H9 (cell line): ENCODE measurements at regions not wholly inside any gene's neighbourhood (a gene's known extent, or its start where the extent isn't known, plus 50 kb on each side); places are given as distances from the start of the nearest gene placed in this dataset.
"Not testable (repeated sequence)": the region's sequence is repeated elsewhere in the genome, so short reads cannot be mapped to it uniquely, and the experiment has no call there.

Experiments
- DNase-seq: peaks from one replicate; pipeline ENCODE4 v3.0.0-alpha.2; 2017
- H2AFZ ChIP-seq: one replicate; pipeline ENCODE4 v1.6.1; 2013; ENCODE audit warnings: mild to moderate bottlenecking, low read length, control low read depth, moderate library complexity
- H2AK5ac ChIP-seq: 2 replicates; pipeline ENCODE4 v1.6.1; 2013; ENCODE audit warnings: low read length, control low read depth, mixed read lengths; ENCODE audit not compliant: insufficient read length
- H2BK120ac ChIP-seq: one replicate; pipeline ENCODE4 v1.6.1; 2013; ENCODE audit warnings: low read depth, mild to moderate bottlenecking, low read length, control low read depth, inconsistent platforms; ENCODE audit not compliant: poor library complexity, severe bottlenecking
- H2BK12ac ChIP-seq: 2 replicates; pipeline ENCODE4 v1.6.1; 2013; ENCODE audit warnings: low read length, control low read depth, mixed read lengths, low read depth; ENCODE audit not compliant: insufficient read length
- H2BK15ac ChIP-seq: 2 replicates; pipeline ENCODE4 v1.6.1; 2013; ENCODE audit warnings: low read depth, low read length, control low read depth
- H2BK20ac ChIP-seq: one replicate; pipeline ENCODE4 v1.6.1; 2013; ENCODE audit warnings: low read depth, mild to moderate bottlenecking, low read length, control low read depth, inconsistent platforms; ENCODE audit not compliant: poor library complexity, severe bottlenecking
- H2BK5ac ChIP-seq: 2 replicates; pipeline ENCODE4 v1.6.1; 2013; ENCODE audit warnings: low read length, control low read depth, mixed read lengths; ENCODE audit not compliant: insufficient read length
- H3K14ac ChIP-seq: 2 replicates; pipeline ENCODE4 v1.6.1; 2013; ENCODE audit warnings: low read length, control low read depth; ENCODE audit not compliant: insufficient read depth
- H3K18ac ChIP-seq: 2 replicates; pipeline ENCODE4 v1.6.1; 2013; ENCODE audit warnings: low read depth, mild to moderate bottlenecking, mixed read lengths, low read length, control low read depth; ENCODE audit not compliant: insufficient read length
- H3K23ac ChIP-seq: 2 replicates; pipeline ENCODE4 v1.6.1; 2013; ENCODE audit warnings: low read length, control low read depth, mixed read lengths, low read depth; ENCODE audit not compliant: insufficient read length
- H3K23me2 ChIP-seq: 2 replicates; pipeline ENCODE4 v1.6.1; 2013; ENCODE audit warnings: low read depth, mild to moderate bottlenecking, mixed read lengths, low read length, control low read depth; ENCODE audit not compliant: insufficient read length, poor library complexity, severe bottlenecking
- H3K27ac ChIP-seq: 2 replicates; pipeline ENCODE4 v1.5.1; 2013; ENCODE audit warnings: low read length, control low read depth, mixed read lengths, low read depth; ENCODE audit not compliant: insufficient read length
- H3K27me3 ChIP-seq: 2 replicates; pipeline ENCODE4 v1.6.1; 2013; ENCODE audit warnings: low read length, control low read depth, inconsistent platforms; ENCODE audit not compliant: insufficient read depth
- H3K4ac ChIP-seq: 2 replicates; pipeline ENCODE4 v1.6.1; 2013; ENCODE audit warnings: low read depth, mild to moderate bottlenecking, control low read depth, inconsistent platforms, low read length, moderate library complexity
- H3K4me1 ChIP-seq: 2 replicates; pipeline ENCODE4 v1.6.1; 2013; ENCODE audit warnings: low read length, control low read depth, inconsistent platforms; ENCODE audit not compliant: insufficient read depth
- H3K4me2 ChIP-seq: 2 replicates; pipeline ENCODE4 v1.6.1; 2013; ENCODE audit warnings: low read length, control low read depth, mixed read lengths; ENCODE audit not compliant: insufficient read length, insufficient read depth
- H3K56ac ChIP-seq: 2 replicates; pipeline ENCODE4 v1.6.1; 2013; ENCODE audit warnings: low read depth, mild to moderate bottlenecking, mixed read lengths, low read length, control low read depth; ENCODE audit not compliant: insufficient read length
- H3K79me1 ChIP-seq: 2 replicates; pipeline ENCODE4 v1.6.1; 2013; ENCODE audit warnings: low read depth, mild to moderate bottlenecking, moderate library complexity, low read length, control low read depth, inconsistent platforms; ENCODE audit not compliant: insufficient read depth, poor library complexity, severe bottlenecking
- H3K79me2 ChIP-seq: 2 replicates; pipeline ENCODE4 v1.6.1; 2013; ENCODE audit warnings: low read length, control low read depth, inconsistent platforms; ENCODE audit not compliant: insufficient read depth
- H3K9ac ChIP-seq: 2 replicates; pipeline ENCODE4 v1.6.1; 2013; ENCODE audit warnings: low read length, control low read depth, mixed read lengths; ENCODE audit not compliant: insufficient read length; ENCODE audit errors: extremely low read depth
- H3K9me3 ChIP-seq: one replicate; pipeline ENCODE4 v1.6.1; 2013; ENCODE audit warnings: low read depth, low read length, inconsistent platforms; ENCODE audit not compliant: control insufficient read depth
- H3T11ph ChIP-seq: one replicate; pipeline ENCODE4 v1.6.1; 2013; ENCODE audit warnings: mild to moderate bottlenecking, low read length, control low read depth, inconsistent platforms
- H4K20me1 ChIP-seq: one replicate; pipeline ENCODE4 v1.6.1; 2013; ENCODE audit not compliant: control insufficient read depth, insufficient read length, insufficient read depth
- H4K5ac ChIP-seq: 2 replicates; pipeline ENCODE4 v1.6.1; 2013; ENCODE audit warnings: low read depth, mild to moderate bottlenecking, mixed read lengths, low read length, control low read depth; ENCODE audit not compliant: insufficient read length
- H4K8ac ChIP-seq: replicated peaks from 2 replicates; pipeline ENCODE4 v1.6.1; 2013; ENCODE audit warnings: low read length, control low read depth, mixed read lengths, low read depth; ENCODE audit not compliant: insufficient read length
- H4K91ac ChIP-seq: 2 replicates; pipeline ENCODE4 v1.6.1; 2013; ENCODE audit warnings: low read depth, mild to moderate bottlenecking, moderate library complexity, mixed read lengths, low read length, control low read depth; ENCODE audit not compliant: insufficient read length
- H3K27ac Mint-ChIP-seq, 3 experiments: 2 replicates in 2 of 3; 3 replicates in 1 of 3; pipeline ENCODE4 v1.8.0; 2020 to 2021; ENCODE audit warnings: mixed read lengths in 3 of 3, mild to moderate bottlenecking in 1 of 3, moderate library complexity in 1 of 3
- H3K27me3 Mint-ChIP-seq: 2 replicates; pipeline ENCODE4 v1.8.0; 2021; ENCODE audit warnings: low read depth, mild to moderate bottlenecking, moderate library complexity, mixed read lengths
- H3K36me3 Mint-ChIP-seq, 3 experiments: 2 replicates in 2 of 3; 3 replicates in 1 of 3; pipeline ENCODE4 v1.8.0; 2020 to 2021; ENCODE audit warnings: low read depth in 3 of 3, mixed read lengths in 3 of 3; ENCODE audit not compliant: insufficient read depth in 1 of 3
- H3K4me1 Mint-ChIP-seq, 2 experiments: 2 replicates each; pipeline ENCODE4 v1.8.0; 2020; ENCODE audit warnings: mixed read lengths in 2 of 2
- H3K4me3 Mint-ChIP-seq, 2 experiments: 2 replicates in 1 of 2; 3 replicates in 1 of 2; pipeline ENCODE4 v1.8.0; 2020 to 2021; ENCODE audit warnings: mild to moderate bottlenecking in 2 of 2, mixed read lengths in 2 of 2, moderate library complexity in 1 of 2
- H3K9me3 Mint-ChIP-seq, 2 experiments: 2 replicates in 1 of 2; 3 replicates in 1 of 2; pipeline ENCODE4 v1.8.0; 2020; ENCODE audit warnings: mild to moderate bottlenecking in 2 of 2, mixed read lengths in 2 of 2, moderate library complexity in 1 of 2
- CTCF ChIP-seq: fragments of 200-600 bp; sonication (generic); conservative IDR thresholded peaks from 3 replicates; pipeline ENCODE4 v1.8.0; 2021; ENCODE audit warnings: antibody characterized with exemption, mild to moderate bottlenecking
- WGBS: extraction: QIAGEN DNeasy Blood & Tissue Kit; methylation state at CpG from one replicate; pipeline ENCODE4 v1.1.7; 2013; ENCODE audit warnings: missing lambda C conversion rate, low lambda C conversion rate, mixed read lengths; ENCODE audit not compliant: insufficient read length; ENCODE audit errors: extremely low coverage; 5-methylcytosine and 5-hydroxymethylcytosine counted together

- no peaks in the 10 kb centered on the region for H3K79me2 ChIP-seq
- H2BK120ac ChIP-seq, result no peak overlapping the region
- no peaks in the 10 kb centered on the region for H3K23me2 ChIP-seq
- H3K79me1 ChIP-seq, result no peaks in the 10 kb centered on the region
- no peak overlapping the region for H2BK12ac ChIP-seq
- no peak overlapping the region for H4K8ac ChIP-seq
- no peak overlapping the region for H2AFZ ChIP-seq
- no peak overlapping the region for H3K23ac ChIP-seq
- Mint-ChIP-seq H3K4me1 (peaks cover 6 to 10% of the 10 kb centered on the region in 2 experiments; a peak in 2 of 4 replicates), H3K9me3 (peaks cover 10 to 17% of the 10 kb centered on the region in 2 experiments), H3K36me3 (peaks cover 4 to 15% (median 6%) of the 10 kb centered on the region in 3 experiments; a peak in 5 of 7 replicates), H3K27ac (no peak overlapping the region), H3K4me3 (no peak overlapping the region; a peak in 1 of 5 replicates), H3K27me3 (no peaks in the 10 kb centered on the region)
- no peak for DNase-seq
- H3K27ac ChIP-seq, result no peak overlapping the region
- H4K20me1 ChIP-seq, result no peaks in the 10 kb centered on the region
- no peak overlapping the region for H2AK5ac ChIP-seq
- no peaks in the 10 kb centered on the region for H3K27me3 ChIP-seq
- no peak overlapping the region for H2BK15ac ChIP-seq
- H3K4me2 ChIP-seq, result no peak overlapping the region
- H3K4ac ChIP-seq, result no peak overlapping the region
- H2BK20ac ChIP-seq, result no peak overlapping the region
- no peaks in the 10 kb centered on the region for H3K9me3 ChIP-seq
- no peak overlapping the region for H4K5ac ChIP-seq
- H2BK5ac ChIP-seq, result no peak overlapping the region
- no CpG with 5 or more reads among the region's 1 CpG for WGBS
- H3K9ac ChIP-seq, result no peak overlapping the region
- no peak overlapping the region for H4K91ac ChIP-seq
- TF ChIP-seq CTCF, result no peak
- no peak overlapping the region for H3K18ac ChIP-seq
- H3K4me1 ChIP-seq, result no peaks in the 10 kb centered on the region
- H3K14ac ChIP-seq, result no peak overlapping the region
- no peak overlapping the region for H3T11ph ChIP-seq
- no peak overlapping the region for H3K56ac ChIP-seq
These were observed 120.6 kb upstream of the UGP2 start for GRCh38 chr2:63721082-63721424.

- not testable (repeated sequence) for H2BK15ac ChIP-seq, H4K5ac ChIP-seq, H3K56ac ChIP-seq, H2BK5ac ChIP-seq, H3K4me2 ChIP-seq, H3K4me1 ChIP-seq, H3K27me3 Mint-ChIP-seq, H2BK120ac ChIP-seq, H3K79me1 ChIP-seq, H3K14ac ChIP-seq, H2AFZ ChIP-seq, H3K27me3 ChIP-seq, H3K23ac ChIP-seq, H2BK12ac ChIP-seq, H3K9ac ChIP-seq, H3T11ph ChIP-seq, DNase-seq, H4K91ac ChIP-seq, H3K23me2 ChIP-seq, H3K79me2 ChIP-seq, H4K8ac ChIP-seq, H2BK20ac ChIP-seq, H3K27ac ChIP-seq, H3K18ac ChIP-seq, H2AK5ac ChIP-seq, H3K4me3 Mint-ChIP-seq, H3K9me3 ChIP-seq, H3K4ac ChIP-seq, H4K20me1 ChIP-seq, H3K27ac Mint-ChIP-seq
- peaks cover 17 to 18% of the 10 kb centered on the region in 2 experiments for H3K4me1 Mint-ChIP-seq
- peaks cover 10 to 17% of the 10 kb centered on the region in 2 experiments for H3K9me3 Mint-ChIP-seq
- peaks cover 4 to 15% (median 6%) of the 10 kb centered on the region in 3 experiments; a peak in 5 of 7 replicates for H3K36me3 Mint-ChIP-seq
- WGBS, result no CpG with 5 or more reads among the region's 37 CpGs
These were observed 119.4 kb upstream of the UGP2 start for GRCh38 chr2:63722284-63722683.
